WTC11 (cell line): ENCODE measurements at regions not wholly inside any gene's neighbourhood (a gene's known extent, or its start where the extent isn't known, plus 50 kb on each side); places are given as distances from the start of the nearest gene placed in this dataset.

Experiments used
- ATAC-seq: fragments of 200-7000 bp; cut with Tn5 transposase; 2 replicates; pipeline ENCODE4 v1.10.0; 2021; ENCODE audit warnings: mild to moderate bottlenecking, moderate library complexity
- CTCF ChIA-PET: fragments of 300-600 bp; sonication (Branson Sonifier 250); formaldehyde crosslinking; loops from one replicate; lab custom pipeline; 2021; ENCODE audit warnings: antibody characterized with exemption; lab: Charles Lee
- POLR2A ChIA-PET: fragments of 350-600 bp; sonication (Branson Sonifier 250); formaldehyde crosslinking; loops from one replicate; lab custom pipeline; 2021; ENCODE audit warnings: antibody characterized with exemption; lab: Charles Lee
- DNase-seq: peaks from one replicate; pipeline ENCODE4 v3.0.0; 2021; ENCODE audit warnings: low spot score
- H3K27ac Mint-ChIP-seq: 2 replicates; pipeline ENCODE4 v1.8.0; 2021; ENCODE audit warnings: mixed read lengths
- H3K27me3 Mint-ChIP-seq: 2 replicates; pipeline ENCODE4 v1.8.0; 2021; ENCODE audit warnings: low read depth, mild to moderate bottlenecking, moderate library complexity, mixed read lengths
- H3K36me3 Mint-ChIP-seq: 2 replicates; pipeline ENCODE4 v1.8.0; 2021; ENCODE audit warnings: mixed read lengths
- H3K4me1 Mint-ChIP-seq: 2 replicates; pipeline ENCODE4 v1.8.0; 2022; ENCODE audit warnings: mixed read lengths
- H3K4me3 Mint-ChIP-seq: 2 replicates; pipeline ENCODE4 v1.8.0; 2021; ENCODE audit warnings: mild to moderate bottlenecking, moderate library complexity, mixed read lengths
- H3K9me3 Mint-ChIP-seq: 2 replicates; pipeline ENCODE4 v1.8.0; 2021; ENCODE audit warnings: mixed read lengths
- ETV6 ChIP-seq: sonication (generic); formaldehyde crosslinking; IDR thresholded peaks from 2 replicates; pipeline ENCODE4 v1.8.1; 2022; ENCODE audit warnings: mild to moderate bottlenecking, missing genetic modification reagents
- GABPB1 ChIP-seq: sonication (generic); formaldehyde crosslinking; IDR thresholded peaks from 2 replicates; pipeline ENCODE4 v1.8.1; 2023; ENCODE audit warnings: mild to moderate bottlenecking, missing genetic modification reagents
- HMGXB4 ChIP-seq: sonication (generic); formaldehyde crosslinking; IDR thresholded peaks from 2 replicates; pipeline ENCODE4 v1.8.1; 2023; ENCODE audit warnings: mild to moderate bottlenecking, moderate library complexity, missing genetic modification reagents
- MAX ChIP-seq: sonication (generic); formaldehyde crosslinking; IDR thresholded peaks from 2 replicates; pipeline ENCODE4 v1.8.0; 2022; ENCODE audit warnings: mild to moderate bottlenecking, missing genetic modification reagents
- PRRX2 ChIP-seq: fragments of 250-450 bp; sonication (Bioruptor Pico); IDR thresholded peaks from 2 replicates; pipeline ENCODE4 v1.8.0; 2021; ENCODE audit warnings: mild to moderate bottlenecking
- SMAD3 ChIP-seq: sonication (generic); formaldehyde crosslinking; IDR thresholded peaks from 2 replicates; pipeline ENCODE4 v1.8.0; 2022; ENCODE audit warnings: missing genetic modification reagents, mild to moderate bottlenecking, borderline replicate concordance
- TCF7 ChIP-seq: sonication (generic); formaldehyde crosslinking; IDR thresholded peaks from 2 replicates; pipeline ENCODE4 v1.8.0; 2022; ENCODE audit warnings: mild to moderate bottlenecking, low read depth, missing genetic modification reagents, moderate library complexity
- TEAD1 ChIP-seq: sonication (generic); formaldehyde crosslinking; IDR thresholded peaks from 2 replicates; pipeline ENCODE4 v1.8.0; 2022; ENCODE audit warnings: mild to moderate bottlenecking, missing genetic modification reagents
- TP53 ChIP-seq: sonication (generic); formaldehyde crosslinking; IDR thresholded peaks from 2 replicates; pipeline ENCODE4 v1.8.1; 2023; ENCODE audit warnings: mild to moderate bottlenecking, missing genetic modification reagents
- ZBTB21 ChIP-seq: sonication (generic); formaldehyde crosslinking; IDR thresholded peaks from 2 replicates; pipeline ENCODE4 v1.8.1; 2023; ENCODE audit warnings: mild to moderate bottlenecking, missing genetic modification reagents, borderline replicate concordance
- ZBTB43 ChIP-seq: sonication (generic); formaldehyde crosslinking; IDR thresholded peaks from 2 replicates; pipeline ENCODE4 v1.8.1; 2023; ENCODE audit warnings: mild to moderate bottlenecking, missing genetic modification reagents
- ZNF219 ChIP-seq: sonication (generic); formaldehyde crosslinking; IDR thresholded peaks from 2 replicates; pipeline ENCODE4 v1.8.0; 2023; ENCODE audit warnings: missing genetic modification reagents, mild to moderate bottlenecking, borderline replicate concordance
- ZNF232 ChIP-seq: sonication (generic); formaldehyde crosslinking; IDR thresholded peaks from 2 replicates; pipeline ENCODE4 v1.8.0; 2022; ENCODE audit warnings: mild to moderate bottlenecking, missing genetic modification reagents
- ZNF423 ChIP-seq: fragments of 250-450 bp; sonication (Bioruptor Pico); IDR thresholded peaks from 2 replicates; pipeline ENCODE4 v2.1.2; 2022; ENCODE audit warnings: mild to moderate bottlenecking, moderate library complexity
- TF ChIP-seq, protein P1 (sequence below): fragments of 250-450 bp; sonication (Bioruptor Pico); IDR thresholded peaks from 2 replicates; pipeline ENCODE4 v2.1.2; 2022; ENCODE audit warnings: mild to moderate bottlenecking, moderate library complexity
- TF ChIP-seq, protein P2 (sequence below): sonication (generic); formaldehyde crosslinking; IDR thresholded peaks from 2 replicates; pipeline ENCODE4 v1.8.0; 2023; ENCODE audit warnings: missing genetic modification reagents
- TF ChIP-seq, protein P3 (sequence below): fragments of 250-450 bp; sonication (Bioruptor Pico); IDR thresholded peaks from 2 replicates; pipeline ENCODE4 v1.8.0; 2021; ENCODE audit warnings: mild to moderate bottlenecking
- TF ChIP-seq, protein P4 (sequence below): sonication (generic); formaldehyde crosslinking; IDR thresholded peaks from 2 replicates; pipeline ENCODE4 v1.8.1; 2022; ENCODE audit warnings: mild to moderate bottlenecking, missing genetic modification reagents, moderate library complexity, borderline replicate concordance

DNA sequence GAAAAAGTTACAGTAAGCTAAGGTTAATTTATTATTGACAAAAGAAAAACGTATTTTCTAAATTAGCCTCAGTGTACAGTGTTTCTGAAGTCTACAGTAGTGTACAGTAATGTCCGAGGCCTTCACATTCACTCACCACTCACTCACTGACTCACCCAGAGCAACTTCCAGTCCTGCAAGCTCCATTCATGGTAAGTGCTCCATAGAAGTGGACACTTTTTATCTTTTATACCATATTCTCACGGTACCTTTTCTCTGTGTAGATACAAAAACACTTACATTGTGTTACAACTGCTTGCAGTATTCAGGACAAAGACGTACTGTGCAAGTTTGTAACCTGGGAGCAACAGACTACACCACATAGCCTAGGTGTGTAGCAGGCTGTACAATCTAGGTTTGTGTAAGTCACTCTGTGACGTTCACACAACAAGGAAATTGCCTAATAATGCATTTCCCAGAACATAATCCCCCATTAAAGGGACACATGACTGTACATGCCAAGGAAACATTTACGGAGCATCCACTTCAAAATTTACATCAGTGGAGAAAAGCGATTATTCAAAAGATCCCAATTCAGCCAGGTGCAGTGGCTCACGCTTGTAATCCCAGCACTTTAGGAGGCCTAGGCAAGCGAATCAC, 133.4 kb downstream of the BANF2 start (continued):
- TF ChIP-seq SMAD3 (CRISPR knock-in tag) (no peak), TCF7 (no peak), ZNF219 (CRISPR knock-in tag) (no peak), GABPB1 (no peak), ETV6 (CRISPR knock-in tag) (no peak)

GRCh38 chr20:17832236-17832915, 132.6 kb downstream of the BANF2 start:
- ChIA-PET POLR2A (no interaction called here), CTCF (no interaction called here)
- ATAC-seq (no peak), DNase-seq (no peak)
- no peaks in the 10 kb centered on the region for H3K36me3 Mint-ChIP-seq
- no peak overlapping the region for H3K27ac Mint-ChIP-seq
- H3K4me3 Mint-ChIP-seq: no peak overlapping the region
- H3K9me3 Mint-ChIP-seq: no peaks in the 10 kb centered on the region
- peaks cover 29% of the 10 kb centered on the region for H3K4me1 Mint-ChIP-seq
- TF ChIP-seq, protein P1, sequence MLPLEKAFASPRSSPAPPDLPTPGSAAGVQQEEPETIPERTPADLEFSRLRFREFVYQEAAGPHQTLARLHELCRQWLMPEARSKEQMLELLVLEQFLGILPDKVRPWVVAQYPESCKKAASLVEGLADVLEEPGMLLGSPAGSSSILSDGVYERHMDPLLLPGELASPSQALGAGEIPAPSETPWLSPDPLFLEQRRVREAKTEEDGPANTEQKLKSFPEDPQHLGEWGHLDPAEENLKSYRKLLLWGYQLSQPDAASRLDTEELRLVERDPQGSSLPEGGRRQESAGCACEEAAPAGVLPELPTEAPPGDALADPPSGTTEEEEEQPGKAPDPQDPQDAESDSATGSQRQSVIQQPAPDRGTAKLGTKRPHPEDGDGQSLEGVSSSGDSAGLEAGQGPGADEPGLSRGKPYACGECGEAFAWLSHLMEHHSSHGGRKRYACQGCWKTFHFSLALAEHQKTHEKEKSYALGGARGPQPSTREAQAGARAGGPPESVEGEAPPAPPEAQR (CRISPR knock-in tag): no peak
- no peaks in the 10 kb centered on the region for H3K27me3 Mint-ChIP-seq

DNA sequence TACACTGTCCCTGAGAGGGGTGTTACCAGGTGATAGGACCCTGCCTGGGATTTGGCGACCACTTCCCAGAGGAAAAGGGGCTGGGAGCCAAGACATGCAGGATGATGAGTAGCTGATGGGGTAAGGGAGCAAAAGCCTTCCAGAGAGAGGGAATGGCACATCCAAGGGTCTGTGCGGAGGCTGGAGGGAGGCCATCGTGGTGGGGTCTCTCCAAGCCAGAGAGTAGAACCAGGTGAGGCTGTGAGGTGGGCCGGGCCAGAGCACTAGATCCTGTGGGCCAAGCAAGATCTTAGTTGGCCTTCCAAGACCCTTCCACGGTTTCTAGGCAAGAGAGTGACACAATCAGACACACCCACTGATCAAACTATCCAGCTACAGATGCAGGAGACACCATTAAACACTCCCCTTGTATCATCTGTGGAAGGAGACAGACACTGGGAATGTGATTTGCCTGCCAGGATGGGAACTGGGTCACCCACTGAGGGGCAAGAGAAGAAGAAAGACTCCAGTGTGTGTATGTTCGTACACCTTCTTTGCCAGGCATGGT, 128.9 kb downstream of the BANF2 start:
- DNase-seq (no peak), ATAC-seq (no peak)
- TF ChIP-seq, protein P2, sequence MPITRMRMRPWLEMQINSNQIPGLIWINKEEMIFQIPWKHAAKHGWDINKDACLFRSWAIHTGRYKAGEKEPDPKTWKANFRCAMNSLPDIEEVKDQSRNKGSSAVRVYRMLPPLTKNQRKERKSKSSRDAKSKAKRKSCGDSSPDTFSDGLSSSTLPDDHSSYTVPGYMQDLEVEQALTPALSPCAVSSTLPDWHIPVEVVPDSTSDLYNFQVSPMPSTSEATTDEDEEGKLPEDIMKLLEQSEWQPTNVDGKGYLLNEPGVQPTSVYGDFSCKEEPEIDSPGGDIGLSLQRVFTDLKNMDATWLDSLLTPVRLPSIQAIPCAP (CRISPR knock-in tag): no peak
- TF ChIP-seq SMAD3 (CRISPR knock-in tag): no peak
- TF ChIP-seq HMGXB4 (CRISPR knock-in tag): no peak
- no peak for TF ChIP-seq MAX (CRISPR knock-in tag)
- no peak for TF ChIP-seq PRRX2 (CRISPR knock-in tag)
- TF ChIP-seq ZBTB21: no peak
- no peak for TF ChIP-seq ZNF232 (CRISPR knock-in tag)
- no peak for TF ChIP-seq TEAD1 (CRISPR knock-in tag)
- TF ChIP-seq TP53: no peak
- TF ChIP-seq, protein P3, sequence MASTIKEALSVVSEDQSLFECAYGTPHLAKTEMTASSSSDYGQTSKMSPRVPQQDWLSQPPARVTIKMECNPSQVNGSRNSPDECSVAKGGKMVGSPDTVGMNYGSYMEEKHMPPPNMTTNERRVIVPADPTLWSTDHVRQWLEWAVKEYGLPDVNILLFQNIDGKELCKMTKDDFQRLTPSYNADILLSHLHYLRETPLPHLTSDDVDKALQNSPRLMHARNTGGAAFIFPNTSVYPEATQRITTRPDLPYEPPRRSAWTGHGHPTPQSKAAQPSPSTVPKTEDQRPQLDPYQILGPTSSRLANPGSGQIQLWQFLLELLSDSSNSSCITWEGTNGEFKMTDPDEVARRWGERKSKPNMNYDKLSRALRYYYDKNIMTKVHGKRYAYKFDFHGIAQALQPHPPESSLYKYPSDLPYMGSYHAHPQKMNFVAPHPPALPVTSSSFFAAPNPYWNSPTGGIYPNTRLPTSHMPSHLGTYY: no peak
- TF ChIP-seq, protein P4, sequence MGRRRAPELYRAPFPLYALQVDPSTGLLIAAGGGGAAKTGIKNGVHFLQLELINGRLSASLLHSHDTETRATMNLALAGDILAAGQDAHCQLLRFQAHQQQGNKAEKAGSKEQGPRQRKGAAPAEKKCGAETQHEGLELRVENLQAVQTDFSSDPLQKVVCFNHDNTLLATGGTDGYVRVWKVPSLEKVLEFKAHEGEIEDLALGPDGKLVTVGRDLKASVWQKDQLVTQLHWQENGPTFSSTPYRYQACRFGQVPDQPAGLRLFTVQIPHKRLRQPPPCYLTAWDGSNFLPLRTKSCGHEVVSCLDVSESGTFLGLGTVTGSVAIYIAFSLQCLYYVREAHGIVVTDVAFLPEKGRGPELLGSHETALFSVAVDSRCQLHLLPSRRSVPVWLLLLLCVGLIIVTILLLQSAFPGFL (CRISPR knock-in tag): no peak
- no peak for TF ChIP-seq ZNF423 (CRISPR knock-in tag)
- TF ChIP-seq ZBTB43 (CRISPR knock-in tag): no peak
- Mint-ChIP-seq H3K36me3 (no peaks in the 10 kb centered on the region), H3K27ac (no peak overlapping the region), H3K4me1 (peaks cover 28% of the 10 kb centered on the region), H3K27me3 (no peaks in the 10 kb centered on the region), H3K9me3 (no peaks in the 10 kb centered on the region), H3K4me3 (no peak overlapping the region)
- ChIA-PET CTCF (no interaction called here), POLR2A (no interaction called here)
